Esophagus squamous epithelium (tissue), 5 donors: ENCODE measurements at regions not wholly inside any gene's neighbourhood (a gene's known extent, or its start where the extent isn't known, plus 50 kb on each side); places are given as distances from the start of the nearest gene placed in this dataset.

Experiments
- DNase-seq: peaks from one replicate; lab custom pipeline; 2025; lab: John Stamatoyannopoulos, UW
- H3K27ac ChIP-seq, 4 donors: fragments of 200-600 bp; sonication (generic); one replicate each; pipeline ENCODE4 v1.5.1; 2016 to 2019; ENCODE audit warnings: mild to moderate bottlenecking in 1 of 4
- H3K27me3 ChIP-seq, 4 donors: fragments of 200-600 bp; sonication (generic); 1 replicate in 3 of 4; 2 replicates in 1 of 4; pipeline versions ENCODE4 v1.5.1 to v1.6.0; 2017 to 2021; ENCODE audit warnings: antibody characterized with exemption in 1 of 4
- H3K36me3 ChIP-seq, 3 donors: fragments of 200-600 bp; sonication (generic); one replicate each; pipeline ENCODE4 v1.5.1; 2016 to 2019
- H3K4me1 ChIP-seq, 3 donors: fragments of 200-600 bp; sonication (generic); one replicate each; pipeline ENCODE4 v1.5.1; 2017 to 2019
- H3K4me3 ChIP-seq, 4 donors: fragments of 200-600 bp; sonication (generic); 1 replicate in 3 of 4; 2 replicates in 1 of 4; pipeline ENCODE4 v1.5.1; 2016 to 2019; ENCODE audit warnings: mild to moderate bottlenecking in 2 of 4, moderate library complexity in 1 of 4
- H3K9me3 ChIP-seq, 3 donors: fragments of 200-600 bp; sonication (generic); one replicate each; pipeline ENCODE4 v1.5.1; 2016 to 2019
- POLR2A ChIP-seq, 4 donors: fragments of 450-650 bp; IDR thresholded peaks; one replicate each; pipeline ENCODE4 v1.6.1; 2017; ENCODE audit warnings: antibody characterized with exemption in 4 of 4, mild to moderate bottlenecking in 4 of 4, moderate library complexity in 3 of 4
- WGBS, 2 donors: methylation state at CpG; one replicate each; pipeline ENCODE4 v1.1.5; 2018; 5-methylcytosine and 5-hydroxymethylcytosine counted together
- intact Hi-C: fragments of 100-400 bp; cut with DNase I; formaldehyde crosslinking; loops from one replicate; pipeline ENCODE4 v1.15.0; 2022
- TF ChIP-seq, protein P1 (sequence below), 6 experiments: fragments of 450-650 bp in 4 of 6; fragments of 200-600 bp in 2 of 6; sonication (generic) in 2 of 6; IDR thresholded peaks; one replicate each; pipeline ENCODE4 v1.5.1; 2016 to 2019; ENCODE audit warnings: antibody characterized with exemption in 6 of 6, mild to moderate bottlenecking in 4 of 6, moderate library complexity in 4 of 6
- donor health status: DM: yes; HTN: yes; CAD: no.

DNA sequence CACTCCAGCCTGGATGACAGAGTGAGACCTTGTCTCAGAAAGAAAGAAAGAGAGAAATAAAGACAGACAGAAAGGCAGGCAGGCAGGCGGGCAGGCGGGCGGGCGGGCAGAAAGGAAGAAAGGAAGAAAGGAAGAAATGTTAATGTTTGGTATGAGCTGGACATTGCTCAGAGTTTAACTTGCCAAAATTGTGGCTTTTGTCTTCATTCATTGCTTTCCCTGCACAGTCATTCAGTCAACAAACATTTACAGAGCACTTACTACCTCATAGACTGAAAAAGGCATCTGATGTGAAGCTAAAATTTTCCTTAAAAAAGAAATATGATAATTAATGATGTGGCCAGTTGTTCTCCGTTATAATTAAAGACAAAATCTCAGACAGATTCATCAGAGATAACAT lies 247.1 kb downstream of the SPTSSA start:
- TF ChIP-seq, protein P1, sequence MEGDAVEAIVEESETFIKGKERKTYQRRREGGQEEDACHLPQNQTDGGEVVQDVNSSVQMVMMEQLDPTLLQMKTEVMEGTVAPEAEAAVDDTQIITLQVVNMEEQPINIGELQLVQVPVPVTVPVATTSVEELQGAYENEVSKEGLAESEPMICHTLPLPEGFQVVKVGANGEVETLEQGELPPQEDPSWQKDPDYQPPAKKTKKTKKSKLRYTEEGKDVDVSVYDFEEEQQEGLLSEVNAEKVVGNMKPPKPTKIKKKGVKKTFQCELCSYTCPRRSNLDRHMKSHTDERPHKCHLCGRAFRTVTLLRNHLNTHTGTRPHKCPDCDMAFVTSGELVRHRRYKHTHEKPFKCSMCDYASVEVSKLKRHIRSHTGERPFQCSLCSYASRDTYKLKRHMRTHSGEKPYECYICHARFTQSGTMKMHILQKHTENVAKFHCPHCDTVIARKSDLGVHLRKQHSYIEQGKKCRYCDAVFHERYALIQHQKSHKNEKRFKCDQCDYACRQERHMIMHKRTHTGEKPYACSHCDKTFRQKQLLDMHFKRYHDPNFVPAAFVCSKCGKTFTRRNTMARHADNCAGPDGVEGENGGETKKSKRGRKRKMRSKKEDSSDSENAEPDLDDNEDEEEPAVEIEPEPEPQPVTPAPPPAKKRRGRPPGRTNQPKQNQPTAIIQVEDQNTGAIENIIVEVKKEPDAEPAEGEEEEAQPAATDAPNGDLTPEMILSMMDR (IDR thresholded peaks at IDR 0.05) = no peak
- TF ChIP-seq POLR2A (IDR thresholded peaks at IDR 0.05) = no peak
- intact Hi-C loops = no loop called here
- 63 to 67% methylated on average over 5 of the region's 5 CpGs for WGBS, 2 donors

DNA sequence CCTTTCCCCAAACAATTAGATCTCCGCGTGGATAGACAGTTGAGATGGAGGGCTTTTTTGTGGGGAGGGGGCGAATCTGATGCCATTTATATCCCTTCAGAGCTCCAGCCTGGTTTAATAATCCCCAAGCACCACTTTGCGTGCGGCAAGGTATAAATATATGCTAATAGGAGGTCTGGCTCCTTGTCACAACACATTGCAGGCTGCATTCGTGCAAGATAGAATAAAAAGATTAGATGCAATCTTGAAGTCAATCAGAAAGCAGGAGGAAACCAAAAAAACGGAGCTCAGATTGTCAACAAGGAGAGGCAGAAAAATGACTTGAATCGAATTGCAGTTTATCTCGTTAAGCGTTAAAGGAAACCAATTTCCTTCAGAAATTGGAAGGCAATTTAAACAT lies 248.7 kb downstream of the SPTSSA start:
- H3K27ac ChIP-seq = no peak overlapping the region
- no peaks in the 10 kb centered on the region for H3K9me3 ChIP-seq
- H3K36me3 ChIP-seq = no peaks in the 10 kb centered on the region
- intact Hi-C loops = no loop called here
- no peak overlapping the region for H3K4me3 ChIP-seq
- WGBS, 2 donors = 81 to 88% methylated on average over 10 of the region's 10 CpGs
- no peak for DNase-seq
- TF ChIP-seq, protein P1 (IDR thresholded peaks at IDR 0.05) = no peak
- TF ChIP-seq POLR2A (IDR thresholded peaks at IDR 0.05) = no peak
- H3K4me1 ChIP-seq = no peaks in the 10 kb centered on the region
- peaks cover 0 to 7% (median 0%) of the 10 kb centered on the region in 4 donors for H3K27me3 ChIP-seq

More for the DNA sequence above, 247.1 kb downstream of the SPTSSA start:
- no peak overlapping the region for H3K4me3 ChIP-seq
- H3K9me3 ChIP-seq = no peaks in the 10 kb centered on the region
- H3K27ac ChIP-seq = no peak overlapping the region
- H3K27me3 ChIP-seq = peaks cover 0 to under 1% (median 0%) of the 10 kb centered on the region in 4 donors
- no peak for DNase-seq
- no peaks in the 10 kb centered on the region for H3K4me1 ChIP-seq
- H3K36me3 ChIP-seq = no peaks in the 10 kb centered on the region

DNA sequence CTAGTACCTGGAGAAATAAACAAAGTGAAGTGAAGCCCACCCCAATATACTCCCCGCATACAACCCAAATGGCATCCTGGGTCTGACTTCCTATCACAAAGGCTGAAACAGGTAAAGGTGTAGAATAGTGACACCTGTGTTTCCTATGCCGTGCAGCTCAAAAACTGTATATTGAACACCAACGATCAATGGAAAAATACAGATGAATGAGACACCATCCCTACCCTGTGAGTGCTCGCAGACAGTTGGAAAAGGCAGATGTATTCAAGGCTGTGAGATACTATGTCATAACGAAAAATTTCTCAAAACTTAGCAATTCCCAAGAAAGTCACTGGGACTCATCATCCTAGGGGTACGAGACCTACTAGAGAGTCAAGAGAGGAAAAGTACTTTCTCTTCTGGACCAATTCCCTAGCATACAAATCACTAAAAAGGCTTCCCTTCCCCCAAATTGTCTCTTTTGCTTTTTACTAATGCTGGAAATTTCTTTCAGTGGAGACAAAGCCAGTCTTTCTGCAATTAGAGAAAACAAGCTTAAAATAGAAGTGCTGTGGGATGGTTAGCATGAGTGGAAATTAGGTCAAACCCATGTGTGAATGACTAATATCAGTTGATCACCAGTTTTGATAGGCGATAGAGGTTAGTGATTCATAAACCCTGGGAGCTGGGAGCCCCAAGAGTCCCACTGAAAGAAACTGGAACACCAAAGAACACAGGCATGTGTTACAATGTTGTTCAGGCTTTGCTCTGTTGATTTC lies 249.7 kb downstream of the SPTSSA start:
- WGBS, 2 donors = 76 to 78% methylated on average over 7 of the region's 7 CpGs
- Histone ChIP-seq H3K4me3 (no peak overlapping the region), H3K27me3 (peaks cover 0 to 7% (median 0%) of the 10 kb centered on the region in 4 donors), H3K27ac (no peak overlapping the region), H3K4me1 (no peaks in the 10 kb centered on the region), H3K9me3 (no peaks in the 10 kb centered on the region), H3K36me3 (no peaks in the 10 kb centered on the region)
- no peak for DNase-seq
- TF ChIP-seq, protein P1 (IDR thresholded peaks at IDR 0.05) = no peak
- TF ChIP-seq POLR2A (IDR thresholded peaks at IDR 0.05) = no peak
- intact Hi-C loops = no loop called here

DNA sequence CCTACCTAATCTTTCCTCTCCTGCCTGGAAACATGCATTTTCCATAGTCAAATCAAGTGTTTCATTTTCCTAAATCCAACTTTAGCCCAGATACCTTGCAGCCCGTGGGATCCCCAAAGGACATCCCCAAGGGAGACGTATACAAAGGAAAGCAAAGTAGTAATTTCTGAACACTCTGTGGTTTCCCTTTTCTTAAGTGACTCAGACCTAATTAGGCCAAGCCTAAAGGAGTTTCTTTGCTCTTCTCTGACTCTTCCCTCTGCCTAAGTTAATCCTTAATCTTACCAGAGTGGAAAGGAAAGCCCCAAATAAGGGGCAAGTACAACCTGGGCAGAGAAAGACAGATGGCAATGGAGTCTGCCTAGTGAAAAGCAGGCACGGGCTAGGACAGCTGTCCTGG lies 250.3 kb downstream of the SPTSSA start:
- Histone ChIP-seq H3K9me3 (no peaks in the 10 kb centered on the region), H3K4me1 (no peaks in the 10 kb centered on the region), H3K27ac (no peak overlapping the region), H3K36me3 (no peaks in the 10 kb centered on the region), H3K27me3 (peaks cover 0 to 7% (median 0%) of the 10 kb centered on the region in 4 donors), H3K4me3 (no peak overlapping the region)
- intact Hi-C loops = no loop called here
- DNase-seq = no peak
- 43 to 44% methylated on average over 3 of the region's 3 CpGs for WGBS, 2 donors
- TF ChIP-seq, protein P1 (IDR thresholded peaks at IDR 0.05) = no peak
- TF ChIP-seq POLR2A (IDR thresholded peaks at IDR 0.05) = no peak

DNA sequence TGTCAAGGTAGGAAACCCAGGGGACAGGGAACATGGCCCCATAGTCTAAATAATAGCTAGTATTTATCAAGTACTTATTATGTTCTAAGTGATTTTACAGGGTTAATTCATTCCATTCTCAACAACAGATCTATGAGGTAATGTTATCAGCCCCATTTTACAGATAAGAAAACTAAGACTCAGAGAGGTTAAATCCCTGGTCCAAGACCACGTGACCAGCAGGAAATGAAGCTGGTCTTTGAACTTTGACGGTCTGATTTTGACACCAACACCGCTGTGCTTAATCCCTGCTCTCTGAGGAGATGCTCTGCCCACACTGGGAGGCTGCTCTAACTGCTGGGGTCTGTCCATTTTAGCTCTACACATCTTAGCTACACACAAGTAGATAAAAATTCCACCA lies 253.5 kb downstream of the SPTSSA start:
- intact Hi-C loops = no loop called here
- no peak for DNase-seq
- WGBS, 2 donors = 75 to 79% methylated on average over 3 of the region's 3 CpGs
- no peak overlapping the region for H3K4me3 ChIP-seq
- TF ChIP-seq, protein P1 (IDR thresholded peaks at IDR 0.05) = no peak
- TF ChIP-seq POLR2A (IDR thresholded peaks at IDR 0.05) = no peak
- H3K27ac ChIP-seq = no peak overlapping the region
- H3K27me3 ChIP-seq = peaks cover 0 to 7% (median 0%) of the 10 kb centered on the region in 4 donors
- H3K36me3 ChIP-seq = no peaks in the 10 kb centered on the region
- H3K4me1 ChIP-seq = peaks cover 0 to 2% (median 0%) of the 10 kb centered on the region in 3 donors
- no peaks in the 10 kb centered on the region for H3K9me3 ChIP-seq
